GM23338 (cell line): ENCODE measurements at regions not wholly inside any gene's neighbourhood (a gene's known extent, or its start where the extent isn't known, plus 50 kb on each side); places are given as distances from the start of the nearest gene placed in this dataset.

Experiments used
- ATAC-seq: fragments of 200-7000 bp; cut with Tn5 transposase; 3 replicates; pipeline ENCODE4 v1.9.1; 2020
- DNase-seq: peaks from one replicate; pipeline ENCODE4 v3.0.0-alpha.2; 2015; ENCODE audit warnings: low spot score
- H2AFZ ChIP-seq: fragments of 200-600 bp; sonication (generic); 2 replicates; pipeline ENCODE4 v1.8.0; 2016; ENCODE audit warnings: antibody characterized with exemption, mild to moderate bottlenecking, moderate library complexity
- H3F3A ChIP-seq: fragments of 200-600 bp; sonication (generic); replicated peaks from 2 replicates; pipeline ENCODE4 v1.8.0; 2017; ENCODE audit warnings: antibody characterized with exemption, mixed run types, low read depth
- H3K27ac ChIP-seq: fragments of 200-600 bp; sonication (generic); 2 replicates; pipeline ENCODE4 v1.6.1; 2016; ENCODE audit warnings: low read depth
- H3K27me3 ChIP-seq: fragments of 200-600 bp; sonication (generic); 2 replicates; pipeline ENCODE4 v1.8.0; 2016; ENCODE audit warnings: mild to moderate bottlenecking, mixed run types, moderate library complexity; ENCODE audit not compliant: insufficient read depth
- H3K36me3 ChIP-seq: fragments of 200-600 bp; sonication (generic); 2 replicates; pipeline ENCODE4 v1.8.0; 2016; ENCODE audit warnings: mild to moderate bottlenecking; ENCODE audit not compliant: insufficient read depth
- H3K4me1 ChIP-seq: fragments of 200-600 bp; sonication (generic); 2 replicates; pipeline ENCODE4 v1.8.0; 2016; ENCODE audit warnings: mild to moderate bottlenecking, moderate library complexity; ENCODE audit not compliant: insufficient read depth
- H3K4me2 ChIP-seq: fragments of 200-600 bp; sonication (generic); 2 replicates; pipeline ENCODE4 v1.7.1; 2017; ENCODE audit warnings: mixed run types
- H3K4me3 ChIP-seq: fragments of 200-600 bp; sonication (generic); 2 replicates; pipeline ENCODE4 v1.6.1; 2016; ENCODE audit warnings: mixed run types
- H3K79me2 ChIP-seq: fragments of 200-600 bp; sonication (generic); replicated peaks from 2 replicates; pipeline ENCODE4 v1.8.0; 2017; ENCODE audit warnings: mild to moderate bottlenecking; ENCODE audit not compliant: insufficient read depth
- H3K9me2 ChIP-seq: fragments of 200-600 bp; sonication (generic); 2 replicates; pipeline ENCODE4 v1.8.0; 2017; ENCODE audit not compliant: insufficient read depth
- H4K20me1 ChIP-seq: fragments of 200-600 bp; sonication (generic); replicated peaks from 2 replicates; pipeline ENCODE4 v1.8.0; 2017; ENCODE audit warnings: mild to moderate bottlenecking; ENCODE audit not compliant: insufficient read depth
- H3K27ac Mint-ChIP-seq: 2 replicates; pipeline ENCODE4 v1.8.0; 2020; ENCODE audit warnings: inconsistent platforms, mild to moderate bottlenecking, moderate library complexity, mixed read lengths
- H3K27me3 Mint-ChIP-seq: 3 replicates; pipeline ENCODE4 v1.8.0; 2022; ENCODE audit warnings: low read depth, mild to moderate bottlenecking, moderate library complexity, mixed read lengths, inconsistent platforms; ENCODE audit not compliant: insufficient read depth, poor library complexity
- H3K36me3 Mint-ChIP-seq: 3 replicates; pipeline ENCODE4 v1.8.0; 2021; ENCODE audit warnings: low read depth, mild to moderate bottlenecking, inconsistent platforms, moderate library complexity, mixed read lengths
- H3K4me1 Mint-ChIP-seq: 3 replicates; pipeline ENCODE4 v1.8.0; 2020; ENCODE audit warnings: mild to moderate bottlenecking, inconsistent platforms, mixed read lengths
- H3K4me3 Mint-ChIP-seq: 3 replicates; pipeline ENCODE4 v1.8.0; 2021; ENCODE audit warnings: moderate library complexity, mild to moderate bottlenecking, inconsistent platforms, mixed read lengths
- H3K9me3 Mint-ChIP-seq: 3 replicates; pipeline ENCODE4 v1.8.0; 2020; ENCODE audit warnings: moderate library complexity, mild to moderate bottlenecking, inconsistent platforms, mixed read lengths
- CREB1 ChIP-seq: fragments of 250-450 bp; sonication (Bioruptor Pico); IDR thresholded peaks from 2 replicates; pipeline ENCODE4 v1.5.0; 2020; ENCODE audit warnings: low read depth, mild to moderate bottlenecking, moderate library complexity
- ETS1 ChIP-seq: IDR thresholded peaks from 2 replicates; pipeline ENCODE4 v1.6.1; 2016; ENCODE audit warnings: antibody characterized with exemption
- EZH2 ChIP-seq: fragments of 200-600 bp; sonication (generic); IDR thresholded peaks from one replicate; pipeline ENCODE4 v1.8.0; 2017; ENCODE audit warnings: antibody characterized with exemption, mild to moderate bottlenecking, low read depth; ENCODE audit not compliant: unreplicated experiment
- NANOG ChIP-seq: IDR thresholded peaks from 2 replicates; pipeline ENCODE4 v1.6.1; 2016; ENCODE audit warnings: antibody characterized with exemption, borderline replicate concordance
- POLR2AphosphoS5 ChIP-seq: IDR thresholded peaks from 2 replicates; pipeline ENCODE4 v1.6.1; 2016; ENCODE audit warnings: antibody characterized with exemption, low read depth
- REST ChIP-seq: IDR thresholded peaks from one replicate; pipeline ENCODE4 v1.6.1; 2018; ENCODE audit warnings: antibody characterized with exemption; ENCODE audit not compliant: unreplicated experiment
- STAT1 ChIP-seq: IDR thresholded peaks from one replicate; pipeline ENCODE4 v1.6.1; 2016; ENCODE audit warnings: antibody characterized with exemption; ENCODE audit not compliant: unreplicated experiment
- ZNF114 ChIP-seq: fragments of 250-450 bp; sonication (Bioruptor Pico); IDR thresholded peaks from 2 replicates; pipeline ENCODE4 v1.5.0; 2020; ENCODE audit warnings: mild to moderate bottlenecking, moderate library complexity
- ZNF331 ChIP-seq: fragments of 250-450 bp; sonication (Bioruptor Pico); IDR thresholded peaks from 2 replicates; pipeline ENCODE4 v1.5.0; 2020; ENCODE audit warnings: low read depth, mild to moderate bottlenecking, moderate library complexity
- ZNF462 ChIP-seq: fragments of 250-450 bp; sonication (Bioruptor Pico); IDR thresholded peaks from 2 replicates; pipeline ENCODE4 v1.5.0; 2020; ENCODE audit warnings: mild to moderate bottlenecking, moderate library complexity

GRCh38 chr18:60247103-60247502 is 125.5 kb downstream of the MC4R start:
- Histone ChIP-seq H3K27ac (no peak overlapping the region), H3F3A (no peaks in the 10 kb centered on the region), H3K36me3 (no peaks in the 10 kb centered on the region), H4K20me1 (no peaks in the 10 kb centered on the region), H3K4me3 (no peak overlapping the region), H3K4me2 (no peak overlapping the region), H2AFZ (no peak overlapping the region), H3K4me1 (0 out of 2 replicates have a peak, but pooled peaks cover 4% of the 10 kb centered on the region), H3K27me3 (no peaks in the 10 kb centered on the region), H3K79me2 (no peaks in the 10 kb centered on the region), H3K9me2 (no peaks in the 10 kb centered on the region)
- TF ChIP-seq ZNF331 (CRISPR knock-in tag) (no peak), STAT1 (no peak), NANOG (no peak), EZH2 (no peak), REST (no peak), POLR2AphosphoS5 (no peak), CREB1 (no peak)
- H3K27me3 Mint-ChIP-seq, result no peaks in the 10 kb centered on the region
- no peak overlapping the region for H3K4me3 Mint-ChIP-seq
- H3K4me1 Mint-ChIP-seq, result no peaks in the 10 kb centered on the region; the same call in 2 of the 3 replicates
- H3K9me3 Mint-ChIP-seq, result no peaks in the 10 kb centered on the region; the same call in 2 of the 3 replicates
- no peak for ATAC-seq
- H3K27ac Mint-ChIP-seq, result no peak overlapping the region
- H3K36me3 Mint-ChIP-seq, result no peaks in the 10 kb centered on the region
- DNase-seq, result no peak

GRCh38 chr18:60246606-60247005 is 126.0 kb downstream of the MC4R start:
- H3K27me3 Mint-ChIP-seq, result no peaks in the 10 kb centered on the region
- H3K79me2 ChIP-seq, result no peaks in the 10 kb centered on the region
- H3K4me1 ChIP-seq, result 0 out of 2 replicates have a peak, but pooled peaks cover 4% of the 10 kb centered on the region
- no peak overlapping the region for H3K4me3 ChIP-seq
- H3K4me3 Mint-ChIP-seq, result no peak overlapping the region
- no peaks in the 10 kb centered on the region for H4K20me1 ChIP-seq
- H3K36me3 ChIP-seq, result no peaks in the 10 kb centered on the region
- no peaks in the 10 kb centered on the region for H3K36me3 Mint-ChIP-seq
- no peak overlapping the region for H3K27ac Mint-ChIP-seq
- DNase-seq (no peak), ATAC-seq (no peak)
- H3K4me2 ChIP-seq, result no peak overlapping the region
- no peaks in the 10 kb centered on the region; the same call in 2 of the 3 replicates for H3K4me1 Mint-ChIP-seq
- H3K27ac ChIP-seq, result no peak overlapping the region
- no peaks in the 10 kb centered on the region for H3K27me3 ChIP-seq
- H2AFZ ChIP-seq, result no peak overlapping the region
- H3F3A ChIP-seq, result no peaks in the 10 kb centered on the region
- no peaks in the 10 kb centered on the region; the same call in 2 of the 3 replicates for H3K9me3 Mint-ChIP-seq
- H3K9me2 ChIP-seq, result no peaks in the 10 kb centered on the region
- TF ChIP-seq NANOG (no peak), STAT1 (no peak), ETS1 (no peak), ZNF462 (CRISPR knock-in tag) (no peak), ZNF114 (no peak)
